ENCODE measurements at regions not wholly inside any gene's neighbourhood (a gene's known extent, or its start where the extent isn't known, plus 50 kb on each side); places are given as distances from the start of the nearest gene placed in this dataset.

DNA sequence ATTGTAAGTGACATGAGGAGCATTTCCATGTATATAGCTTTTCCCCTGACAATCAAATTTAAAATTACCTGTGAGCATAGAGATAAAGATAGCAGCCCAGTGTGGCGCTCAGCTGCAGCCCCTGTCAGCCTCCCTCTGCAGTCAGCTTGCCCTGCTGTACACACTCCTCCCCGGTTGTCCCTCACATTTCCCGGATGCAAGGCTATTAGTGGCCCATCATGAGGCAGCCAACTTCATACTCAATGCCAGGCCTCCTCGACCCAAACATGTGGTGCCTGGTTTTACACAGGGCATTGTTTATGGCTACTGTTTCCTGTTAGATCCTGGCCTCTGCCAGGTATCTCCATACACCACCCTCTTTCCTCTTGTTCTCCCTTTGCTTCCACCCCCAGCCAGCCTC is 116.1 kb upstream of the SH3BP4 start:
- DNase-seq (ENCODE audit: low read depth in 3 of 3): no peak

DNA sequence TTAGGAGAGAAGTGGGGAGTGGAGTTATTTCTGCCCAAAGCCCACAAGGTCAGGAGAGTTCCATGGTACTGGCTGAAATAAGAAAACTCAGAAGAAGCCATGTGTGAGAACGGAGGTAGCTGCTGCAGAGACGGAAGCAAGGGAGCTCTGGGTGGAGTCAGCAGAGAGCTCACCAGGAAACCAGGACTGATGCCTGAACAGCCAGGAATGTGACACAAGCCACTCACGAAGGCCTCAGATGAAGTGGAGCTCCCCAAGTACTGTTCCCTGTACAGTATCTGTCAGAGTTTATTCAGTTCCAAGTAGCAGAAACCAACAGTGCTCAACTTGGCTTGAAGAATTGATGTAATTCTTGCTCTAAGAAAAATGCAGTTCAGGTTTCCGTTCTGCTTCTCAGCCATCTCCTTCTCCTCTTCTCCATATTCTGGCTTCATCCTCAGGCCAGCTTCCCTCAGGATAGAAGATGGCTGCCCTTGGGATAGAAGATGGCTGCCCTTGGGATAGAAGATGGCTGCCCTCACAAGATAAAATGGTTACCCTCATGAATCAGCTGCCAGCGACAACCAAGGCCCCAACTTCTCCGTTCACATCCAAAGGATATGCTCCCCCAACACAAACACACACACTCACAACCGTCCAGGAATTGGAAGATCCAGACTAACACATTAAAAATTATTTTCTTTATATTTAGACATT is 117.4 kb upstream of the SH3BP4 start:
- DNase-seq (ENCODE audit: low read depth in 3 of 3): no peak

DNA sequence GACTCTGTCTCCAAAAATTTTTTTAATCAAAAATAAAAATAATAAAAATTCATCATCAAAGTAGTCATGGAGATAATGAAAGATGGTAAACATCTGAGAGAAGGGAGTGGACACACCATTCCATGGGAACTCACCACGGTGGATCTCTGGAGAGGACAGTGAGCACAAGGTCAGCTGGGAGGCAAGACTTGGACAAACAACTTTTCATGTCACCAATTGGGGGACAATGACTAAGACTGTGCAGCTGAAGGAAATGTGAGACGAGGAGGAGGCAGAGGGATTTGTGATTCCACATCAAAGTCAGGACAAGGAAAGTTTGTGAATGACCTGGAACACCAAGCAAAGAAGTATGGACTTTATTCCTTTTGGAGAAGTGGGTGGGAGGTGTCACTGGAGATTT is 121.0 kb upstream of the SH3BP4 start:
- DNase-seq (ENCODE audit: low read depth in 3 of 3): no peak

DNA sequence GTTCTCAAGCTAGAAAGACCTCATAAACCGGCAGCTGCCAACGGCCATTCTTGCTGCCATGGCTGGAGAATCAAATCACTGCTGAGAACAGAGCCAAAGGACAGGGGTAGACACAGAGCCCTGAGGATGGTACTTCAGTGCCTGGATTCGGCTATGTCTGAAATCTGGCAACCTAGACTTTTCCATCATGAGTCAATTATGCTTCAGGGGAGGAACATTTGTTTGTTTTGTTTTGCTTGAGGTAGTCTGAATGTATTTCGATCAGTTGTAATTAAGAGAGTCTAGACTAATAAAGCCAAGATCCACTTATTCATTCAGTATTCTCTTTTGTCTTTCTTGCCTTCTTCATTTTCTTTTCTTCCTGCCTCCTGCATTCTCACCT is 122.8 kb upstream of the SH3BP4 start:
- DNase-seq (ENCODE audit: low read depth in 3 of 3): no peak

DNA sequence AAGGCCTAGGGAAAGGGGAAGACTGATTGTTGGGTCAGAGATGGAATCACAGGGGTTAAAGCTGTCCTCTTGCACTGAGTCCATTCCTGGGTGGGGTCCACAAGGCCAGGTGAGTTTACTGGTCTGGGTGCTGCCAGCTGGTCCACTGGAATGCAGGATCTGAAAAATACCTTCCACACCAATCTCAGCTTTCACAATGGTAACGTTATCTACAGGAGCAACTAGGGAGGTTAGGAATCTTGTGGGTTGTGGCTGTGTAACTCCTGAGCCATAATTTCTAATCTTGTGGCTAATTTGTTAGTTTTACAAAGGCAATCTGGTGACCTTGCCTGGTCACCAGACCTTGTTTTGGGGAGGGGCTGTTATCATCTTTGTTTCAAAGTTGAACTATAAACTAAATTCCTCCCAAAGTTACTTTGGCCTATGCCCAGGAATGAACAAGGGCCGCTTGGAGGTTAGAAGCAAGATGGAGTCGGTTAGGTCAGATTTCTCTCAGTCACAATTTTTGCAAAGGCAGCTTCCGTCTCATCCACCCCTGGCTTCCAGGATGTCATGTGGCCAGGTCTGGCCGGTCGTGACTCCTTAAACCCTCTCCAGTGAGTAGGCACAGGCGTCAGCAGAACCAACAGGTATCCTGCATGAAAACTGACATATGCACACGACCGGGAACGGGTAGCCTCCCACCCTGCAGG is 123.3 kb upstream of the SH3BP4 start:
- DNase-seq (ENCODE audit: low read depth in 3 of 3): no peak

DNA sequence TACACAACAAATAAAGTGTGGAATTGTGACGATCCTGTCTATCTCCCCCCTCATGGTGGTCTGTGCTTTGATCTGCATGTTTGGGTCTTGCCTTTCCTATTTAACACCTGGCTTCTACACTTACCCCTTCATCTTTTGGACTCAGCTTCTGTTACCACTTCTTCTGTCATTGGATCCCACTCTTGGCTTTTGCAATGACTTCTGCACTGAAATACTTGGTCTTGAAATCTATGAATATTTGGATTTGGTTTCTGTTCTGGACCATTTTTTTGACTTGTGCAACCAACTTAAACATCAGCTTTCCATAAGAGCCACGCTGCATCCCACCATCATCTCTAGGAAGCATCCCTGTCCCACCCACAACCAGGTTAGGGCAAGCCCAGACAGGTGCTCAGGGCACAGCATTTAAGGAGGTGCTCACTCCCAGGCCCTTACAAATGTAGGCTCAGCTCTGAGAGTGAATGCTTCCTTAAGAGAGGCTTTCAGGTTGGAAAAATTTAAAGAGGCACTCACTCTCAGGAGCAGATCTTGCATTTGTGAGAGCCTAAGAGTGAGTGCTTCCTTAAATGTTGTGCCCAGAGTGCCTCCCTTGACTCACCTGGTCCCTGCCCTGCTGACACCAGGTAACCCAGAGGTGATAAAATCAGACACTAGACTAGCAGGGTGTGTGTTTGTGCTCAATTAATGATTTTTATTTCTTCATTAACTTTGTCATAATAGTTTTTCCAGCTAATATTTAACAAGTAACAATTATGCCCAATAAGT is 124.5 kb upstream of the SH3BP4 start:
- no peak for DNase-seq (ENCODE audit: low read depth in 3 of 3)

DNA sequence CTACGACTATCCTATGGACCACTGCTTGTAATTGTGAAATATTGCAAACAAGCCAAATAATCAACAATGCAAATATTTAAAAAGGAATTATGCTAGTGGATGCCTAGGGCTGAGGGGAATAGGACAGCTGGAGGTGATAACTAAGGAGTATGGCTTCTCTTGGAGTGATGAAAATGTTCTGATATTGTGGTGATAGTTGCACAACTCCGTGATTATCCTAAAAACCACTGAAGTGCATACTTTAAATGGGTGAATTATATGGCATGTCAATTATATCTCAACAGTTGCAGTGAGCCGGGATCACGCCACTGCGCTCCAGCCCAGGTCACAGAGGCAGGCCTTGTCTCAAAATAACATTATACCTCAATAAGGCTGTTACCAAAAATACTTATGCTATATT is 125.1 kb upstream of the SH3BP4 start:
- no peak for DNase-seq (ENCODE audit: low read depth in 3 of 3)

DNA sequence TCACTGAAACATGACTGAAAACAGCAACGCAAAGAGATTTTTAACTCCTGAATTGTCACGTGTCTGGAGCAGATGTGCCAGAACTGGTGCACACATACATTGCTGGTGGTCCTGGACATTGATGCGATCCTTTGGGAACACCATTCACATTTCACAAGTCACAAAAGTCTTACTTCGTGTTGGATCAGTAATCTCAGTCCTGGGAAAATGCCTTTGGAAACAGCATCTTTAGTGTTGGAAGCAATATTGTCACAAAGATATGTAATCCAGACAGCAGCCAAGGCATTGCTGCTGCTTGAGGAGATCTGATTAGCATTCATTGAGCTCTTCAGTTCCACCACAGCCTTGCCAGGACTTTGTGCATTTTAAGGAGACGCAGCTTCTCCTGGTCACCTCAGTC is 126.2 kb upstream of the SH3BP4 start:
- DNase-seq (ENCODE audit: low read depth in 3 of 3): no peak

DNA sequence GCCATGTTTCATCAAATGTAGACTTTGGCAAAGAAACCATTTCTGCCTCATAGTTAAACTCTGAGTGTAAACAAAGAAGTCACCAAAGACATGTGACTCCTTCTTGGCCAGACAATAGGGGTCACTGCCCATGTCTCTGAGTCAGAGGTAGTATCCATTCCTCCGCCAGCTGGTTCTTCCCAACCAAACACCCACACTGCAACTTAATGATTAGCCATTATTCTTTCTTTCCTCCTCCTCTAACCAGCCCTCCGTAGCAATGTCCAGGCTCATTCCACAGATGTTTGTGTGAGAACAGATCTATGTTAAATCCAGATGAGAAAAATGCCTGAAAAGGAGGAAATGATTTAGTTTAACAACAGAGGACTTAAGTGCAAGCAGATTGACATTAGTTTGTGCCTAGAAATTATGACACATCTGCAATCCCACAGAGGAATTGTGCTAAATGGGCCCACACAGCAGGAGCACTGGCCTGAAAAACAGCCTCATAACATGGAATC is 127.9 kb upstream of the SH3BP4 start:
- no peak for DNase-seq (ENCODE audit: low read depth in 3 of 3)

DNA sequence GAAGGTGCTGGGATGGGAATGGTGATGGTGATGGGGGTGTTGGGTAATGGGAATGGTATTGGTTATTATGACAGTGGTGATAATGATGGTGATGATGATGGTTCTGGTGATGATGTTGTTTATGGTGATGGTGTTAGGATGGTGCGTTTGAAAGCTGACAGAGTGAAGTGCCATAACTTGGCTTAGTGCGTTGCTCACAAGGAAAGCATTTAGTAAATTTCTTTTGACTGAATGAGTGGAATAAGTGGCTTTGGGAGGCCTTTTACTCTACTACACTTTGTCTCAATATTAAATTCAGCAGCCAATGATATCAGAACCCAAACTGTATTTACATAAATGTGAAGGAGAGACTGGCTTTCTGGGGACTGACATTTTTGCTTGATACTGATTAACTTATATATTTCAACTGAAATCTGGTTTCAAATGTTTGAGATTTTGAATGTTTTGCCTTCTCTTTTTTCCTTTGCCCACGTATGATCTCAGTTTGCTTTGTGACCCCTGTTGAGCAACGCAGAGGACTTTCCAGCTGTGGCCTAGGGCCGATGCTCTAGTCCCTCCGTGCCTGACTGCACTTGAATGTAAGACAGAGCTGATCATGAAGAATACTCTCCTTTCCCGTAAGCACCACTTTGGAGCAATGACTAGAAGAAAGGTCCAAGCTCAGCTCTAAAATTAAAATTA is 128.5 kb upstream of the SH3BP4 start:
- no peak for DNase-seq (ENCODE audit: low read depth in 3 of 3)

DNA sequence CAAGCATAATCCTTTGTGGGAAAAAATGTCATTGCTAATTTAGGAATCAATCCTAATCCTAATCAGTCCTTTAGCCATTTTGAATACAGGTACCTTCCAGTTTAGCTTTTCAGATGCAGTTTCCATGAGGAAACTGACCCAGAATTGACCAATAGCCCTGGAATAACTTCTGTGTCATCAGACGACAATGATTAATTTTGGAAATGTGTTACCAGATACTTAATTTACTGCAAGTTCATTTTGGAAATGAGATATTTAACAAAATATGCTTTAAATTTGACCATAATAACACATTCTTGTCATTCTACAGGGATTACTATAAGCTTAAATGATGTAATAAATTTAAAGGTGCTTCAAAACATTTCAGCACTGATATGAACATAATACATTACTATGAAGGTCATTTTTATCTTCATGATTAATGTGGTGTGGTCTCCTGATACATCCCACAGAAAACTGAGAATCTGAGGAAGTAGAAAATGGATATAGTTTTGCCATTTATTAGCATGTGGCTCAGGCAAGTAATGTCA is 129.8 kb upstream of the SH3BP4 start:
- no peak for DNase-seq (ENCODE audit: low read depth in 3 of 3)

DNA sequence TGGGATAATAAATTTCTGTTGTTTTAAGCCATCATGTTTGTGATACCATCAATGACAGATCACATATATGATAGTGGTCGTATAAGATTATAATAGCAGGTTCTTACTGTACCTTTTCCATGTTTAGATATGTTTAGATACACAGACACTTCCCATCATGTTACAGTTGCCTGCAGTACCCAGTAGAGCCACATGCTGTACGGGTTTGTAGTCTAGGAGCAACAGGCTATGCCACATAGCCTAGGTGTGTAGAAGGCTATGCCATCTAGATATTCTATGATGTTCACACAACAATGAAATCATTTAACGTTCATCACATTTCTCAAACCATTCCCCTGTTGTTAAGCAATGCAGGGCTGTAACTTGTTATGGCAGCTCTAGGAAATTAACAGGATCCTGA is 132.9 kb upstream of the SH3BP4 start:
- no peak for DNase-seq (ENCODE audit: low read depth in 3 of 3)

DNA sequence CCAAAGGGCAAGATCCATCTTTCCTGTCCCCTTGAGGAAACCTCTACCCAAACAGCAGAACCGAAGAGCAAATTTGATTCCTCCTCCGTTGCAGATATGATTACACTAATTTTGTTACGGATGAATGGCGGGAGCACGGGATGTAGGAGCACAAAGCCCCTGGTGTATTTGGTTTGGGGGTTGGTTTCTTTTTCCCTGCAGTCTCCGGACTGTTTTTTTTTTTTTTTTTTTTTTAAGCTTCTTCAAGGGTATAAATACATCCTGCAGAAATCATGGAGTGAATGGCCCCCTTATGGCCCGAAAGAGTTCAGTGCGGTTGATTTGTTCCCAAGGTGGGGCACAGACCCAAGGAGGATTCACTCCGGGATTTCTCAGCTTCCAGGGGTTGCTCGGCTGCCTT is 135.3 kb upstream of the SH3BP4 start:
- no peak for DNase-seq (ENCODE audit: low read depth in 3 of 3)

DNA sequence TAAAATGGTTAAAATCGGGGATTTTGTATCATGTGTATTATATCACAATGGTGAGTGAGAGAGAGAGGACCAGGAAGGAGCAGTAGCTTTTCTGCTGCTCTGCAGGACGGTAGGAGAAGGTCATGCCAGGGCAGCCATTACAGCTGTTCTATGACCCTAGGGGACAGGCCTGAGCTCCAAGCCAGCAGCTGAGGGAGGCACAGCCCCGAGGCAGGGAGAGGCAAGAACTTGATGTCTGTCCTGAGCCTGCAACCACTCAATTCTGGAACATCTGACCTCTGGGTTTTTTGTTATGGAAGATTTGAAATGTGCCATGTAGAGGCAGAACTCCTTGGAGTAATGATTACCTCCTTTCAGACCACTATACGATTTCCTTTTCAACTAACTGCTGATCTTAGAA is 135.8 kb upstream of the SH3BP4 start:
- DNase-seq (ENCODE audit: low read depth in 3 of 3): no peak

DNA sequence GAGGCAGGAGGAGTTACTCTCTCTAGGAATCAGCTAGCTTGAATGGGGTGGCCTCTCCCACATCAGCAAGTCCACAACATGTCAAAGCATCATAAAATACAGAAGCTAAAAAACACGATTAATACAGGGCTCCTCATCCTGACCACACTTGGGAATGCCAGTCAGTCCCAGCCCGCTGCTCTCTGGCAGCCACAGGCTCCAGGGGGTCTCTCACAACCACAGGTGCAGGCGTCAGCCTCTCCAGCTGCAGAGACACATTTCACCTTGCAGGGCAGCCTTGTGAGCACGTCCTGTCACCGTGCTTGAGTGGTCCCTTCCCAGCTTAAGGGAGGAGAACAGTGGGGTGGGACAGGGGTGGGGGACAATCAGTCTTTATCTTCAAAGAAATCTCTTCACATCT is 137.4 kb upstream of the SH3BP4 start:
- DNase-seq (ENCODE audit: low read depth in 3 of 3): no peak

DNA sequence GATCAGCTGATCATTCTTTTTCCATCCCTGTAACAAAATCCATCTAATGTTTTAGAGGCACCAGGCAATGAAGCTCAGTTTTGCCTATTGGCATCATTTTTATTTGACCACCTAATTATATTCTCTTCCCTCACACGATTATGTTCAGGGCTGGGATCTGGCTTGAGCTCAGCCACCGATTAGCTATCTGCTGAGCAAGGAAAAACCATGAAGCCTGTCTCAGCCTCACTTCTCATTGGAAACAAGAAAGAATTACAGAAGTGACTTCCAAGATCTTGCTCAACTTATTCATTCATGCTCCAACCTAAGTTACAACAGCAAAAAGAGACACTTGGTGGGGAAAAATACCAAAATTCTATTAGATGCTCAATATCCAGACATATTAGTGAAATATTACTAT is 139.0 kb upstream of the SH3BP4 start:
- DNase-seq (ENCODE audit: low read depth in 3 of 3): no peak

DNA sequence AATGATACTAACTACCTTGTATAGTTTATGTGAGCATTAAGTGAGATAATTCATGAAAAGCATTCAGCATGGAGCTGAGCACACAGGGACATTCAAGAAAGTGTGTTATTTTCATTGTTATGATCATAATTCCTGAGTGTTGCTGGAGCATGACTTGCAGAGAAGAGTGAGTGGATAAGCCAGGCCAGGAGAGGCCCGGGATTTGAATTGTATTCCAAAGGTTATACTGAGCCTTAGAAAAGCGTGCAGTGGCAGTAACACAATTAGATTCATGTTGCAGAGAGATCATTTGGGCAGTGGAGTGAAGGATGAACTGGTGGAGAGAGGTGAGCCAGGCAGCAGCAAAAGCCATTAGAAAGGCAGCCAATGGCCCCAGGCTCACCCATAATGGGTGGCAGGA is 142.9 kb upstream of the SH3BP4 start:
- DNase-seq (ENCODE audit: low read depth in 3 of 3): no peak

DNA sequence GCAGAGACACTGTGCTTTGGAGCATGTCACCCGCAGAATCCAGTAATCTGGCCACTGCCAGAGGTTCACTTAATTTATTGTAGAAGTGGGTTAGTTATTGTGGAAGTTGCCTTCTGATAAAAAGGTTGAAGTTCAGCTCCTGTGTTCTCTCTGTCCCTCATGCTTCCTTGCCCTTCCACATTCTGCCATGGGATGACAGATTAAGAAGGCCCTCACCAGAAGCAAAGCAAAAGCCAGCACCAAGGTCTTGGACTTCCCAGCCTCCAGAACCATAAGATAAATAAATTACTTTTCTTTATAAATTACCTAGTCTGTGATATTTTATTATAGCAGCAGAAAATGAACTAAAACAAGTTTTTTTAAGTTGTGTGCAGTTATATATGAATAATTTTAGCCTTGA is 145.0 kb upstream of the SH3BP4 start:
- no peak for DNase-seq (ENCODE audit: low read depth in 3 of 3)

DNA sequence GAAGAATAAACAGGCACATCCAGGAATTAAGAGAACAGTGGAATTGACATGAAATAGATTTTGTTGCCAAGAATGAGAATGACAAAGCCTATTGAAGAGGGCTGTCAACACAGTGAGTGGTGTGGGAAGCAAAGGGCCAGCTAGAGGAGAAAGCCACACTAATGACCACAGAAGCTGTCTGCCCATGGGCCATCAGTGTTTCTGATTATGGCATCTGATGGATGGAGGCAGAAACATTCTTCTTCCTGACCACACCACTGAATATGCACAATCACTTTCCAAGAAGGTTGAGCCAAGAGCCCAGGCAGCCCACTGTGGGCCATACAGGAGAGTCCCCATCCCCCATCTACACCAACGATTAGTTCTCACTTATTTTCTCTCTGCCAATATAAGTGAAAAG is 146.0 kb upstream of the SH3BP4 start:
- DNase-seq (ENCODE audit: low read depth in 3 of 3): no peak

DNA sequence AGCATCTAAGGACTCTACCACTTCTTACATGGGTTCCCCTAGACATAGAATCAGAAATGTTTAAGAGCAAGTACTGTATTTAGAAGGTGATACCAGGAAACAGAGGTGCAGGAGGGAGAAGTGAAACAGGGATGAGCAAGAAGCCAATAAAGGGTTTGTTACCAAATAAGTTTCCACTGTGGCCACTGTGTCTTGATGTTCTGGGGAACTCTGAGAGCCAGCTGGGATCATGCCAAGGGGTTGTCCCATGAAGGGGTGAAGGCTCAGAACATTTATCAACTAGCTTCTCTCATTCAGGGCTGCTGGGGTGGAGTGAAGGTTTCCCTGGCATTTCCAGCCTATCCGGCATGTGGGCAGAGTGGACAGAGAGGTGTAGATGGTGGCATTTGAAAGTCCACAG is 147.1 kb upstream of the SH3BP4 start:
- no peak for DNase-seq (ENCODE audit: low read depth in 3 of 3)

DNA sequence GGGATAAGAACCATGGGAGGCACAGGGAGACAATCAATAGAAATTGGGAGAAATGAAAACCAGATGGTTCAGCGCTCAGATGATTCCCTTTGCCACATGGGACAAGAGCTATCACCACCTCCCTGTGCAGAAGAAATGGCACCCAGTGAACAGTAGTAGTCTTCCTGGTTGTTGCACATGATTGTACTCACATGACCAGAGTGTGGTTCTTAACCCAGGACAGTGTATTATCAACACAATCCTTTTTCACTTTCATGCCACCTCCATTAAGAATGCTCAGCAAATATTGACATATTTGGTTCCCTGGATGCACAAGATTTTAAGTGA is 149.0 kb upstream of the SH3BP4 start:
- no peak for DNase-seq (ENCODE audit: low read depth in 3 of 3)

All from stimulated activated CD4-positive, alpha-beta T cell treated with anti-CD3 and anti-CD28 coated beads, TNF-alpha, amount 100 ng/mL, for 24 hours (primary cell).